HepG2 (cell line): ENCODE measurements at regions not wholly inside any gene's neighbourhood (a gene's known extent, or its start where the extent isn't known, plus 50 kb on each side); places are given as distances from the start of the nearest gene placed in this dataset.

Experiments used
- ATAC-seq: fragments of 200-7000 bp; cut with Tn5 transposase; 3 replicates; pipeline ENCODE4 v1.9.1; 2020; ENCODE audit warnings: mild to moderate bottlenecking, moderate library complexity
- BruUV-seq: library from RNA; stranded (reverse); fragments of 400-500 nt; replicated peaks from 2 replicates; lab custom pipeline; 2021; lab: Mats Ljungman, UMichigan
- CTCF ChIA-PET: fragments of 300-600 bp; formaldehyde crosslinking; extraction: SDS; loops from one replicate; lab custom pipeline; 2021; ENCODE audit warnings: low total read pairs, inconsistent platforms, low intra/inter-chr PET ratio; lab: Yijun Ruan, JAX
- POLR2A ChIA-PET: fragments of 350-600 bp; sonication (Branson Sonifier 250); formaldehyde crosslinking; loops from one replicate; lab custom pipeline; 2020; ENCODE audit warnings: antibody characterized with exemption, inconsistent platforms; lab: Yijun Ruan, JAX
- DNase-seq: peaks from one replicate; pipeline ENCODE4 v3.0.0-alpha.2; 2015; ENCODE audit warnings: low spot score
- FAIRE-seq: peaks from 3 replicates; lab custom pipeline; 2011; peaks lifted over from hg19 to GRCh38; lab: Jason Lieb, UNC
- H2AFZ ChIP-seq: one replicate; pipeline ENCODE4 v1.6.1; 2011; ENCODE audit warnings: low read length, inconsistent platforms
- H3K27ac ChIP-seq: fragments of 300-600 bp; 3 replicates; pipeline ENCODE4 v1.8.0; 2011; ENCODE audit warnings: mixed run types, mild to moderate bottlenecking, mixed read lengths, low read length, inconsistent platforms; ENCODE audit not compliant: insufficient read depth; ENCODE audit errors: extremely low read length
- H3K27me3 ChIP-seq, 2 experiments: fragments of 200-600 bp in 1 of 2; 2 replicates in 1 of 2; 3 replicates in 1 of 2; pipeline versions ENCODE4 v1.6.0 to v1.8.0; 2011; ENCODE audit warnings: low read length in 2 of 2, mild to moderate bottlenecking in 2 of 2, moderate library complexity in 2 of 2, inconsistent platforms in 1 of 2; ENCODE audit not compliant: insufficient read depth in 2 of 2, control insufficient read depth in 1 of 2
- H3K36me3 ChIP-seq, 2 experiments: fragments of 200-600 bp in 1 of 2; replicated peaks in 1 of 2; 2 replicates in 1 of 2; 3 replicates in 1 of 2; pipeline versions ENCODE4 v1.5.1 to v1.8.0; 2011; ENCODE audit warnings: low read length in 2 of 2, inconsistent platforms in 1 of 2; ENCODE audit not compliant: insufficient read depth in 2 of 2, control insufficient read depth in 1 of 2
- H3K4me1 ChIP-seq: 2 replicates; pipeline ENCODE4 v1.5.1; 2012; ENCODE audit warnings: low read length, inconsistent platforms; ENCODE audit not compliant: insufficient read depth
- H3K4me2 ChIP-seq: 2 replicates; pipeline ENCODE4 v1.6.0; 2011; ENCODE audit warnings: low read depth, low read length, inconsistent platforms
- H3K4me3 ChIP-seq, 3 experiments: fragments of 200-600 bp in 1 of 3; sonication (generic), shearing (Covaris generic) in 1 of 3; replicated peaks in 1 of 3; 2 replicates each; pipeline ENCODE4 v1.5.1; 2011 to 2016; ENCODE audit warnings: low read length in 3 of 3, inconsistent platforms in 2 of 3, low read depth in 2 of 3, mild to moderate bottlenecking in 2 of 3, control low read depth in 1 of 3, mixed read lengths in 1 of 3; ENCODE audit not compliant: insufficient read depth in 1 of 3
- H3K79me2 ChIP-seq: one replicate; pipeline ENCODE4 v1.6.1; 2011; ENCODE audit warnings: low read length, inconsistent platforms; ENCODE audit not compliant: insufficient read depth
- H3K9ac ChIP-seq: 2 replicates; pipeline ENCODE4 v1.6.0; 2011; ENCODE audit warnings: mild to moderate bottlenecking, low read depth, low read length, inconsistent platforms; ENCODE audit not compliant: insufficient read depth
- H3K9me3 ChIP-seq: 2 replicates; pipeline ENCODE4 v1.5.1; 2012; ENCODE audit warnings: mild to moderate bottlenecking, low read length
- H4K20me1 ChIP-seq: 2 replicates; pipeline ENCODE4 v1.6.0; 2011; ENCODE audit warnings: inconsistent platforms, mild to moderate bottlenecking, low read length, moderate library complexity; ENCODE audit not compliant: insufficient read depth
- HCFC1 ChIP-seq: fragments of 150-350 bp; IDR thresholded peaks from 2 replicates; pipeline ENCODE4 v1.6.1; 2014; ENCODE audit warnings: low read depth, low read length
- KLF11 ChIP-seq: IDR thresholded peaks from 2 replicates; pipeline ENCODE4 v1.6.1; 2016; ENCODE audit warnings: missing compliant biosample characterization
- LRRFIP1 ChIP-seq: sonication (generic); formaldehyde crosslinking; conservative IDR thresholded peaks from 2 replicates; pipeline ENCODE4 v1.4.0; 2020; ENCODE audit warnings: missing genetic modification reagents
- NCOA1 ChIP-seq: sonication (generic); formaldehyde crosslinking; IDR thresholded peaks from 2 replicates; pipeline ENCODE4 v1.9.0; 2021; ENCODE audit warnings: missing genetic modification reagents
- NFAT5 ChIP-seq: sonication (generic); formaldehyde crosslinking; IDR thresholded peaks from 2 replicates; pipeline ENCODE4 v1.4.0; 2020; ENCODE audit warnings: missing genetic modification reagents
- PLSCR1 ChIP-seq: sonication (generic); formaldehyde crosslinking; IDR thresholded peaks from 2 replicates; pipeline ENCODE4 v1.5.0; 2020; ENCODE audit warnings: missing genetic modification reagents, mild to moderate bottlenecking, borderline replicate concordance
- ZEB1 ChIP-seq: IDR thresholded peaks from 2 replicates; pipeline ENCODE4 v1.6.1; 2012; ENCODE audit warnings: mild to moderate bottlenecking, low read depth, inconsistent platforms; ENCODE audit not compliant: insufficient replicate concordance
- ZNF543 ChIP-seq: sonication (generic); formaldehyde crosslinking; IDR thresholded peaks from 2 replicates; pipeline ENCODE4 v1.4.0; 2020; ENCODE audit warnings: mild to moderate bottlenecking, missing genetic modification reagents
- ZNF614 ChIP-seq: IDR thresholded peaks from 2 replicates; pipeline ENCODE4 v1.6.1; 2018; ENCODE audit warnings: missing biosample characterization, missing genetic modification reagents, inconsistent platforms, borderline replicate concordance
- whole genome bisulfite sequencing: methylation state at CpG from one replicate; pipeline ENCODE4 v1.1.6; 2017; ENCODE audit warnings: low lambda C conversion rate; 5-methylcytosine and 5-hydroxymethylcytosine counted together
- in situ Hi-C: cut with HindIII; loops from 2 replicates; pipeline ENCODE4 v1.10.0; 2017; ENCODE audit warnings: low pct_unique_long_range_greater_than_20kb; ENCODE audit not compliant: extremely low pct_ligation_motif_present
- intact Hi-C: fragments of 100-400 bp; cut with micrococcal nuclease; formaldehyde crosslinking; loops from one replicate; pipeline ENCODE4 v1.10.0; 2022; ENCODE audit not compliant: unreplicated experiment

GRCh38 chr3:159548675-159549335, 439.8 kb upstream of the IL12A start:
- Histone ChIP-seq H3K4me1 (no peaks in the 10 kb centered on the region), H3K4me3 (no peak overlapping the region), H3K27me3 (no peaks in the 10 kb centered on the region), H2AFZ (no peak overlapping the region), H3K79me2 (no peaks in the 10 kb centered on the region), H3K9me3 (no peaks in the 10 kb centered on the region), H4K20me1 (no peaks in the 10 kb centered on the region), H3K36me3 (no peaks in the 10 kb centered on the region), H3K9ac (no peak overlapping the region), H3K4me2 (no peak overlapping the region), H3K27ac (no peak overlapping the region)
- intact Hi-C loops = no loop called here
- no peak for DNase-seq
- CTCF ChIA-PET = no interaction called here
- ATAC-seq = no peak
- TF ChIP-seq NFAT5 (CRISPR knock-in tag) = no peak
- TF ChIP-seq ZEB1 = no peak
- no peak for TF ChIP-seq HCFC1
- TF ChIP-seq ZNF543 (CRISPR knock-in tag) = no peak
- no peak for TF ChIP-seq PLSCR1 (CRISPR knock-in tag)
- TF ChIP-seq LRRFIP1 (CRISPR knock-in tag) = no peak
- no peak for TF ChIP-seq KLF11 (CRISPR knock-in tag)
- no peak for TF ChIP-seq ZNF614
- TF ChIP-seq NCOA1 (CRISPR knock-in tag) = no peak
- no peak for FAIRE-seq
- no TSS peak for BruUV-seq
- in situ Hi-C loops = no loop called here
- POLR2A ChIA-PET = no interaction called here
- WGBS = 4% methylated on average over 3 of the region's 3 CpGs
